Stimulated activated CD8-positive, alpha-beta memory T cell treated with anti-CD3 and anti-CD28 coated beads, Interleukin-7, amount 100 ng/mL, for 4 hours (primary cell): ENCODE measurements at regions not wholly inside any gene's neighbourhood (a gene's known extent, or its start where the extent isn't known, plus 50 kb on each side); places are given as distances from the start of the nearest gene placed in this dataset.

Experiments
- DNase-seq, 2 donors: peaks; one replicate each; pipeline ENCODE4 v3.0.0-alpha.2; 2020; ENCODE audit warnings: low read depth in 2 of 2

- no peak for DNase-seq
These were observed 67.3 kb upstream of the PRPS1 start for GRCh38 chrX:107560980-107561379.

- no peak for DNase-seq
These were observed 66.7 kb upstream of the PRPS1 start for GRCh38 chrX:107561468-107562215.

- DNase-seq = no peak
These were observed 65.8 kb upstream of the PRPS1 start for GRCh38 chrX:107562482-107562881.

GRCh38 chrX:107563824-107564223 is 64.5 kb upstream of the PRPS1 start:
- no peak for DNase-seq

- no peak for DNase-seq
These were observed 63.3 kb upstream of the PRPS1 start for GRCh38 chrX:107565015-107565414.

- DNase-seq = no peak
These were observed 62.2 kb upstream of the PRPS1 start for GRCh38 chrX:107565931-107566603.

GRCh38 chrX:107566604-107567262 is 61.6 kb upstream of the PRPS1 start:
- DNase-seq = no peak

GRCh38 chrX:107567370-107567769 is 60.9 kb upstream of the PRPS1 start:
- no peak for DNase-seq

- DNase-seq = no peak
These were observed 56.9 kb upstream of the PRPS1 start for GRCh38 chrX:107571296-107571998.

GRCh38 chrX:107573016-107573415 is 55.3 kb upstream of the PRPS1 start:
- DNase-seq = no peak

GRCh38 chrX:107574054-107574683 is 54.1 kb upstream of the PRPS1 start:
- no peak for DNase-seq

GRCh38 chrX:107574711-107575110 is 53.6 kb upstream of the PRPS1 start:
- DNase-seq = no peak

GRCh38 chrX:107576392-107576791 is 51.9 kb upstream of the PRPS1 start:
- no peak for DNase-seq

GRCh38 chrX:107576841-107577240 is 51.5 kb upstream of the PRPS1 start:
- DNase-seq = no peak

- no peak for DNase-seq
These were observed 50.4 kb upstream of the PRPS1 start for GRCh38 chrX:107577933-107578332.
